ENCODE measurements at regions not wholly inside any gene's neighbourhood (a gene's known extent, or its start where the extent isn't known, plus 50 kb on each side); places are given as distances from the start of the nearest gene placed in this dataset.

- no peak for DNase-seq
Observed at GRCh38 chr7:93632371-93632770, 57.8 kb upstream of the CALCR start.

GRCh38 chr7:93629291-93629801, 54.8 kb upstream of the CALCR start:
- DNase-seq = no peak

- no peak for DNase-seq
Observed at GRCh38 chr7:93626869-93627268, 52.3 kb upstream of the CALCR start.

Measured in suppressor macrophage treated with lipopolysaccharide for 4 hours (primary cell).